ENCODE measurements at regions not wholly inside any gene's neighbourhood (a gene's known extent, or its start where the extent isn't known, plus 50 kb on each side); places are given as distances from the start of the nearest gene placed in this dataset.

DNA sequence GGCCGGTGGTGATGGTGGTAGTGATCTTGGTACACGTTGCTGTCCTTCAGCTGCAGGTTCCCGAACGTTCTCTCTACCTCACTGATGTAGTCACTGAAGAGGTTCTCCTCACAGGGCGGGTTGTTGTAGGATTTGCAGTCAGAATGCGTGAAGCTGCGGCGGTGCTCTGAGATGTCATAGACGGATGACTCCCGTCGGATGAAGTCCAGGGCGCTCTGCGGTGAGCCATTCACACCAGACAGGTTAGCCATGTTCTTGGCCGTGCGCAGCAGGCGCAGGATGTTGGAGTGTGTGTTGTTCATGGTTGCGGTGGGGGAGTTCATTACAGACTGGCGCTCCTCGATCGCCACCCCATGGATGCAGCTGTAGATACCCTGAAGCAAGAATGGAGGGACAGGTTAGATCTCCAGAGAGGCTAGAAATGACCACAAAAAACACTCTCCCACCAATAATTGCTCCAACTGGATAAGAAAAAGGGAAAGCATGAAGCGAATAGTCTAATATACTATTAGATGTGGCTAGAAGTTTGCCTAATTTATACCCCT is 367.8 kb downstream of the EMP1 start:
- H3K4me1 Mint-ChIP-seq (ENCODE audit: unreplicated experiment) = no peaks in the 10 kb centered on the region
- H3K27me3 Mint-ChIP-seq (ENCODE audit: unreplicated experiment) = no peaks in the 10 kb centered on the region
- no peak for DNase-seq (ENCODE audit: extremely low spot score, unreplicated experiment)
- TF ChIP-seq, protein P1, sequence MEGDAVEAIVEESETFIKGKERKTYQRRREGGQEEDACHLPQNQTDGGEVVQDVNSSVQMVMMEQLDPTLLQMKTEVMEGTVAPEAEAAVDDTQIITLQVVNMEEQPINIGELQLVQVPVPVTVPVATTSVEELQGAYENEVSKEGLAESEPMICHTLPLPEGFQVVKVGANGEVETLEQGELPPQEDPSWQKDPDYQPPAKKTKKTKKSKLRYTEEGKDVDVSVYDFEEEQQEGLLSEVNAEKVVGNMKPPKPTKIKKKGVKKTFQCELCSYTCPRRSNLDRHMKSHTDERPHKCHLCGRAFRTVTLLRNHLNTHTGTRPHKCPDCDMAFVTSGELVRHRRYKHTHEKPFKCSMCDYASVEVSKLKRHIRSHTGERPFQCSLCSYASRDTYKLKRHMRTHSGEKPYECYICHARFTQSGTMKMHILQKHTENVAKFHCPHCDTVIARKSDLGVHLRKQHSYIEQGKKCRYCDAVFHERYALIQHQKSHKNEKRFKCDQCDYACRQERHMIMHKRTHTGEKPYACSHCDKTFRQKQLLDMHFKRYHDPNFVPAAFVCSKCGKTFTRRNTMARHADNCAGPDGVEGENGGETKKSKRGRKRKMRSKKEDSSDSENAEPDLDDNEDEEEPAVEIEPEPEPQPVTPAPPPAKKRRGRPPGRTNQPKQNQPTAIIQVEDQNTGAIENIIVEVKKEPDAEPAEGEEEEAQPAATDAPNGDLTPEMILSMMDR (IDR thresholded peaks at IDR 0.05) = no peak
- H3K4me3 Mint-ChIP-seq (ENCODE audit: unreplicated experiment) = no peak overlapping the region
- no peak overlapping the region for H3K27ac Mint-ChIP-seq (ENCODE audit: unreplicated experiment)
- H3K9me3 Mint-ChIP-seq (ENCODE audit: unreplicated experiment) = peaks cover 5% of the 10 kb centered on the region
- no peaks in the 10 kb centered on the region for H3K36me3 Mint-ChIP-seq (ENCODE audit: unreplicated experiment)

GRCh38 chr12:13563743-13564125 is 367.2 kb downstream of the EMP1 start:
- H3K27ac Mint-ChIP-seq (ENCODE audit: unreplicated experiment) = no peak overlapping the region
- TF ChIP-seq, protein P1 (IDR thresholded peaks at IDR 0.05) = no peak
- H3K4me3 Mint-ChIP-seq (ENCODE audit: unreplicated experiment) = no peak overlapping the region
- no peak for DNase-seq (ENCODE audit: extremely low spot score, unreplicated experiment)
- H3K4me1 Mint-ChIP-seq (ENCODE audit: unreplicated experiment) = no peaks in the 10 kb centered on the region
- no peaks in the 10 kb centered on the region for H3K27me3 Mint-ChIP-seq (ENCODE audit: unreplicated experiment)
- H3K36me3 Mint-ChIP-seq (ENCODE audit: unreplicated experiment) = no peaks in the 10 kb centered on the region
- H3K9me3 Mint-ChIP-seq (ENCODE audit: unreplicated experiment) = peaks cover 5% of the 10 kb centered on the region

GRCh38 chr12:13562915-13563742 is 366.6 kb downstream of the EMP1 start:
- Mint-ChIP-seq H3K9me3 (ENCODE audit: unreplicated experiment) (peaks cover 5% of the 10 kb centered on the region), H3K4me3 (ENCODE audit: unreplicated experiment) (no peak overlapping the region), H3K27ac (ENCODE audit: unreplicated experiment) (no peak overlapping the region), H3K36me3 (ENCODE audit: unreplicated experiment) (no peaks in the 10 kb centered on the region), H3K4me1 (ENCODE audit: unreplicated experiment) (no peaks in the 10 kb centered on the region), H3K27me3 (ENCODE audit: unreplicated experiment) (no peaks in the 10 kb centered on the region)
- TF ChIP-seq, protein P1 (IDR thresholded peaks at IDR 0.05) = no peak
- peak; percentile 83 for DNase-seq (ENCODE audit: extremely low spot score, unreplicated experiment)

- DNase-seq (ENCODE audit: extremely low spot score, unreplicated experiment) = no peak
- no peak overlapping the region for H3K27ac Mint-ChIP-seq (ENCODE audit: unreplicated experiment)
- TF ChIP-seq, protein P1 (IDR thresholded peaks at IDR 0.05) = no peak
- peaks cover 5% of the 10 kb centered on the region for H3K9me3 Mint-ChIP-seq (ENCODE audit: unreplicated experiment)
- no peaks in the 10 kb centered on the region for H3K36me3 Mint-ChIP-seq (ENCODE audit: unreplicated experiment)
- H3K27me3 Mint-ChIP-seq (ENCODE audit: unreplicated experiment) = no peaks in the 10 kb centered on the region
- no peak overlapping the region for H3K4me3 Mint-ChIP-seq (ENCODE audit: unreplicated experiment)
- no peaks in the 10 kb centered on the region for H3K4me1 Mint-ChIP-seq (ENCODE audit: unreplicated experiment)
Observed at GRCh38 chr12:13561923-13562322, 365.4 kb downstream of the EMP1 start.

GRCh38 chr12:13559318-13559978 is 362.9 kb downstream of the EMP1 start:
- Mint-ChIP-seq H3K4me1 (ENCODE audit: unreplicated experiment) (no peaks in the 10 kb centered on the region), H3K4me3 (ENCODE audit: unreplicated experiment) (no peak overlapping the region), H3K9me3 (ENCODE audit: unreplicated experiment) (peaks cover 4% of the 10 kb centered on the region), H3K36me3 (ENCODE audit: unreplicated experiment) (no peaks in the 10 kb centered on the region), H3K27ac (ENCODE audit: unreplicated experiment) (no peak overlapping the region), H3K27me3 (ENCODE audit: unreplicated experiment) (no peaks in the 10 kb centered on the region)
- TF ChIP-seq, protein P1 (IDR thresholded peaks at IDR 0.05) = no peak
- DNase-seq (ENCODE audit: extremely low spot score, unreplicated experiment) = no peak

Data from osteocyte (in vitro differentiated cells).